HUES64 (cell line): ENCODE measurements at regions not wholly inside any gene's neighbourhood (a gene's known extent, or its start where the extent isn't known, plus 50 kb on each side); places are given as distances from the start of the nearest gene placed in this dataset.

Source experiments
- H3K27ac ChIP-seq: 2 replicates; pipeline ENCODE4 v1.7.0; 2013; ENCODE audit warnings: low read depth, low read length, inconsistent platforms
- H3K27me3 ChIP-seq: 2 replicates; pipeline ENCODE4 v1.6.1; 2013; ENCODE audit warnings: mild to moderate bottlenecking, low read length; ENCODE audit not compliant: insufficient read depth
- H3K36me3 ChIP-seq: 2 replicates; pipeline ENCODE4 v1.6.1; 2013; ENCODE audit warnings: mild to moderate bottlenecking, low read length; ENCODE audit not compliant: insufficient read depth
- H3K4me1 ChIP-seq: 2 replicates; pipeline ENCODE4 v1.6.1; 2013; ENCODE audit warnings: mild to moderate bottlenecking, low read length, moderate library complexity; ENCODE audit not compliant: insufficient read depth
- H3K4me3 ChIP-seq: 2 replicates; pipeline ENCODE4 v1.5.1; 2013; ENCODE audit warnings: mild to moderate bottlenecking, low read length, moderate library complexity
- H3K9ac ChIP-seq: 2 replicates; pipeline ENCODE4 v1.6.1; 2013; ENCODE audit warnings: mild to moderate bottlenecking, low read depth, low read length
- H3K9me3 ChIP-seq: 2 replicates; pipeline ENCODE4 v1.6.1; 2013; ENCODE audit warnings: low read depth, low read length; ENCODE audit not compliant: insufficient read depth
- WGBS: fragments of 150-250, 120-280 bp; methylation state at CpG from one replicate; pipeline ENCODE4 v1.1.7; 2013; ENCODE audit warnings: missing lambda C conversion rate; 5-methylcytosine and 5-hydroxymethylcytosine counted together

- no peaks in the 10 kb centered on the region for H3K36me3 ChIP-seq
- WGBS: 83% methylated on average over 2 of the region's 2 CpGs
- no peaks in the 10 kb centered on the region for H3K27me3 ChIP-seq
- peaks cover 11% of the 10 kb centered on the region for H3K4me1 ChIP-seq
- H3K27ac ChIP-seq: no peak overlapping the region
- no peak overlapping the region for H3K4me3 ChIP-seq
- H3K9me3 ChIP-seq: no peaks in the 10 kb centered on the region
- no peak overlapping the region for H3K9ac ChIP-seq
Measured at GRCh38 chr4:117801756-117802155, 232.5 kb upstream of the NDST3 start.

- no peaks in the 10 kb centered on the region for H3K9me3 ChIP-seq
- H3K4me1 ChIP-seq: peaks cover 29% of the 10 kb centered on the region
- H3K27me3 ChIP-seq: no peaks in the 10 kb centered on the region
- H3K27ac ChIP-seq: no peak overlapping the region
- H3K4me3 ChIP-seq: no peak overlapping the region
- no peak overlapping the region for H3K9ac ChIP-seq
- 100% methylated on average over 1 of the region's 1 CpG for WGBS
- no peaks in the 10 kb centered on the region for H3K36me3 ChIP-seq
Measured at GRCh38 chr4:117811731-117812130, 222.6 kb upstream of the NDST3 start.

DNA sequence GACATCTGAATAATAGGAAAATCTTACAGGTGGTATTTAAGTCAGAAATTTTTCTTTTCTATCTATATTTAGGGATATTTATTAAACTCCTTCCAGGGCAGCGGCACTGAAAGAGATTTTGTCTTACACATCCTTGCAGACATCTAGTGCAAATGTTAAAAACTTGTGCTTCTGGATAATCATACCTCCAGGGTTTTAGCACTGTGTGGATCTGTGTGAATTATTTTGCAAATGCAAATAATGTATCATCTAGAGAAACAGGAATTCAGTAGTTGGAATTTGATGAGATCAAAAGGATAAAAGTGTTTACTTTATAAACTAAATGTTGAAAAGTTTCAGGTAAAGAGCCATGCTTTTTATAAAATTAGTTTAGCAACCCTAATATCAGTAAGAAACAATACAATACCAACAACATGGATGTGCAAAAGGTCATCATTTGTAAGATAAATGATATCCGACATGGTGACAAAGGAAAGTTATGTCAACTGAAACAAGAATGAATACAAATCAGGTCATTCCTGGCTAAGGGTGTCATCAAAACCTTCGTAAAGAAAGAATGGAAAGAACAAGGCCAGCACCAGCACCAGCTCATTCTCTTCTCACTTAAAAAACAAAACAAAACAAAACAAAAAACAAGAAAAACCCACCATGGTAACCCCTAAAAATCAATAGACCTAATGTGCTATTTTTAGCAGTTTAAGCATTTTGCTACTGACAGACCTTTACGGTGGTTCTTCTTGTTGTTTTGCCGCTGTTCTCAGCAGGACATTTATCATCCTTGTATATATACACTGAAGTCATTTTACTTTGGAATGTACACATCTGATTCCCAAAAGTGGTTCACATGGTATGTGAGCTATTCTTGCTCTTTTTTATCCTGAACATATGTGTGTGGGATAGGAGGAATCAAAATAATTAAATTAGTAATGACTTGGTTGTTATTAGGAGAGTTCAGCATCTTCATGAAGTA is 219.7 kb upstream of the NDST3 start:
- no peaks in the 10 kb centered on the region for H3K36me3 ChIP-seq
- no peak overlapping the region for H3K9ac ChIP-seq
- no peaks in the 10 kb centered on the region; the same call in 1 of the 2 replicates for H3K27me3 ChIP-seq
- peaks cover 39% of the 10 kb centered on the region for H3K4me1 ChIP-seq
- H3K4me3 ChIP-seq: no peak overlapping the region
- H3K27ac ChIP-seq: no peak overlapping the region
- 74% methylated on average over 5 of the region's 5 CpGs for WGBS
- H3K9me3 ChIP-seq: no peaks in the 10 kb centered on the region

DNA sequence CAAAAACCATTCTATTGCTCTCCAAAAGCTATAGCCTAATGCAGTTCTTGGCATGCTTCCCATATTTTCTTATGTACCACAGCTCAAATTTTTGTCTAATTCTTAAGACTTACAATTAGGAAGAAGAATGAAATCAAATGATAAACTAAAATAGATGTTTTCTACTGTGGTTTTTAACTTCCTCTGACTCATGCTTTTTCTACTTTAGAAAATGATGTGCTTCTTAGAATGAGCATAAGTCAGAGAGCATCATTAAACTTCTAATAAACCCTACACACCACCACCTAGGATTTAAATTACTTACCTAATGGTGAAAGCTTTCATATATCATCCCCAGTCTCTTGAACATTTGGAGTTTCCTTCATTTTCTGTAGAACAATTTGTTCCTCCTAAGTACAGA is 217.0 kb upstream of the NDST3 start:
- Histone ChIP-seq H3K27me3 (no peaks in the 10 kb centered on the region; the same call in 1 of the 2 replicates), H3K9me3 (no peaks in the 10 kb centered on the region), H3K27ac (no peak overlapping the region), H3K4me3 (no peak overlapping the region), H3K9ac (no peak overlapping the region), H3K36me3 (no peaks in the 10 kb centered on the region), H3K4me1 (peaks cover 54% of the 10 kb centered on the region)

DNA sequence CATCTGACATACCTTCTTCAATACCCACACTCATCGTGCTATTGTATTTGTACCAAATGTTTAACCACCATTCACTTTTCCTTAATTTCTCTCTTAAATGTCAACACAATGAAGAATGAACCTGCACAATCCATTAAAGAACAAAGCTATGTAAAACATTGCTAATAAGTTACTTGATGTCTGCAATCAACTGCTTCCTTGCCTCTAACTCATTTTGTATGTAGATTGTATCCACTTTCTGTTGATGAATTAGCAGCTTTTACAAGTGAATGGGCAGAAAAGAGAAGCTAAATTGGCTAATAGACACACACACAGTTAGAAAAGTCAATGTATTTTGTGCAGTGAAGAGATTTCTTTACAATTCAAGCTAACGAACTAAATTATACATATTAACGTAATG is 212.5 kb upstream of the NDST3 start:
- H3K9ac ChIP-seq: no peak overlapping the region
- H3K27me3 ChIP-seq: no peaks in the 10 kb centered on the region; the same call in 1 of the 2 replicates
- H3K9me3 ChIP-seq: no peaks in the 10 kb centered on the region
- H3K27ac ChIP-seq: no peak overlapping the region
- WGBS: 38% methylated on average over 1 of the region's 3 CpGs
- H3K4me3 ChIP-seq: no peak overlapping the region
- no peaks in the 10 kb centered on the region for H3K36me3 ChIP-seq
- peaks cover 25% of the 10 kb centered on the region for H3K4me1 ChIP-seq

DNA sequence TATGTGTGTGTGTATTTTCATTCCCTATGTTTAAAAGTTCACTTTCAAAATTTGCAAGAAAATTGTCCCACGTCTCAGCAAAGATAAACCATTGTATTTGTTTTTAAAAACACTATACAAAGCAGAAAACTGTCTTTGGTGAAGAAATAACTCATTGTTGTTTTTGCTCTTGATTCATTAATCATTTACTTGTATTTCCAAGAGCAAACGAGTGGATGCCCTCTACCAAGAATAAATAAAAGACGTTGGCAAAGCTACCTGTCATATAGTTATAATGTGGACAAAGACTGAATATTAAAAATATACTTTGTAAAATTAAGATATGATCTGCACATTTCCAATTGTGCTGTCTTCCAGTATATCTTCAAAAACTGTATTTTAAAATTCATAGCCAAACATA is 210.9 kb upstream of the NDST3 start:
- no peaks in the 10 kb centered on the region; the same call in 1 of the 2 replicates for H3K27me3 ChIP-seq
- no peaks in the 10 kb centered on the region for H3K9me3 ChIP-seq
- H3K36me3 ChIP-seq: no peaks in the 10 kb centered on the region
- WGBS: no CpG with 5 or more reads among the region's 3 CpGs
- no peak overlapping the region for H3K9ac ChIP-seq
- H3K4me1 ChIP-seq: peaks cover 24% of the 10 kb centered on the region
- H3K4me3 ChIP-seq: no peak overlapping the region
- H3K27ac ChIP-seq: no peak overlapping the region

DNA sequence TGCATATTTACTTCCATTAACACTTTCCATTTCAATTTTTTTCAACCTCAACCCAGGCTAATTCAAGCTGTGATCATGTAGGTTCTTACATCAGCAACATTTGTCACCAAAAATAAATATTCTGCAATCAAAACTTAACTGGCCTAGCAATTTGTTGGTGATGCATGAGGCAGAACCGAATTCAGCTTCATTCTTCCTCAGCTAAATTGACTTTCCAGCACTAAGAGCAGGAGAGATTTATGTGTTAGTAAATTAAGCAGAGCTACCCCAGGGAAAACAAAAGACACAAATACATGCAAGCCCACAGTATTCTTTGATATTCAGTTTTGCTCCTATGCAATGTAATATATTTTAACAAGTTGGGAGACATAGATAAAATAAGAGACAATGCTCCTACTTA is 208.7 kb upstream of the NDST3 start:
- no peak overlapping the region for H3K9ac ChIP-seq
- WGBS: 88% methylated on average over 1 of the region's 1 CpG
- H3K9me3 ChIP-seq: no peaks in the 10 kb centered on the region

DNA sequence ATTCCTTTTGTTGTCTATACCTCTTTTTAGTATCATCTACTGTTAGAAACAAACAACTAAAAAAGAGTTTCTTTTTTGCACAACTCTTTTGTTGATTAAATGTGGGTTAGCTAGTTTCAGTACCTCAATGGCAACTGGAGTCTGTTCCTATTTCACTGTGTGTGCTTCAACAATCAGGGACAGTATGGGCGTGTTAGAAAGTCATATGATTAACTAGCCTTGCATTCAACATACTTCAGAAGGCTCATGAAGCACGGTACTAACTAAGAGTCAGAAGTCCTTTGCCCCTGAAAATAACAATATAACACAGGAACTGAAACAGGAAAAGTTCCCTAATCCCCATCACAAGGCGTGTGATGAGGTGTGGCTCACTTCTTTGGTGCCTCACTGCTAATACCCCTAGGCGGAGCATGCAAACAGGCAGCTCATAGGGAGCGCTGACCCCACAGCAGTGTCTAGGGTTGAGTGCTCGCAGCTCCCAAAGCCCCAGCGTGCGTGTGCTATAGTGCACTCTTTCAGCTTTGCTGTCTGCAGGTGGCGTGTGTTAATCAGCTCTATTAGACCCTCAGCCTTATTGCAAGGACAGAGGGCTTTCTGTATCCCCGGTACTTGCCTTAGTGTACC is 203.1 kb upstream of the NDST3 start:
- H3K9ac ChIP-seq: no peak overlapping the region
- H3K27me3 ChIP-seq: no peaks in the 10 kb centered on the region
- H3K9me3 ChIP-seq: no peaks in the 10 kb centered on the region
- H3K27ac ChIP-seq: no peak overlapping the region
- WGBS: 84% methylated on average over 10 of the region's 10 CpGs
- H3K4me3 ChIP-seq: no peak overlapping the region
- H3K4me1 ChIP-seq: no peaks in the 10 kb centered on the region
- no peaks in the 10 kb centered on the region for H3K36me3 ChIP-seq

More for the DNA sequence above, 208.7 kb upstream of the NDST3 start:
- H3K27me3 ChIP-seq: no peaks in the 10 kb centered on the region; the same call in 1 of the 2 replicates
- no peaks in the 10 kb centered on the region for H3K36me3 ChIP-seq
- no peak overlapping the region for H3K27ac ChIP-seq
- H3K4me1 ChIP-seq: peaks cover 15% of the 10 kb centered on the region; the same call in 1 of the 2 replicates
- H3K4me3 ChIP-seq: no peak overlapping the region

DNA sequence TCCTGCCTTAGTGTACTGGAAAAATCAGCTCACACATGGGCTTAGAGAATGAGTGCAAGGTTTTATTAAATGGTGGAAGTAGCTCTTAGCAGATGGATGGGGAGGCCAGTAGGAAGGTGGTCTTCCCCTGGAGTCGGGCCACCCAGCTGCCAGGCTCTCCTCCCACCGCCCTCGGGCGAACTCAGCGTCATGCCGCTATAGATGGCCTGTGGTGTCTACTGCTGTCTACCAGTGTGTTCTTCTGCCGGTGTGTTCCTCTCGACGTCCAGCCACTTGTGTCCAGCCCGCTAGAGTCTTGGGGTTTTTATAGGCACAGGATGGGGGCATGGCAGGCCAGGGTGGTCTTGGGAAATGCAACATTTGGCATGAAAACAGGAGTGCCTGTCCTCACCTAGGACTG is 198.7 kb upstream of the NDST3 start:
- H3K36me3 ChIP-seq: no peaks in the 10 kb centered on the region
- no peaks in the 10 kb centered on the region for H3K4me1 ChIP-seq
- 96% methylated on average over 10 of the region's 10 CpGs for WGBS
- no peak overlapping the region for H3K9ac ChIP-seq
- H3K4me3 ChIP-seq: no peak overlapping the region
- H3K27me3 ChIP-seq: no peaks in the 10 kb centered on the region
- no peaks in the 10 kb centered on the region for H3K9me3 ChIP-seq
- no peak overlapping the region for H3K27ac ChIP-seq

- Histone ChIP-seq H3K9me3 (no peaks in the 10 kb centered on the region), H3K4me3 (no peak overlapping the region), H3K27ac (no peak overlapping the region), H3K36me3 (no peaks in the 10 kb centered on the region), H3K27me3 (no peaks in the 10 kb centered on the region), H3K4me1 (peaks cover 3% of the 10 kb centered on the region; the same call in 1 of the 2 replicates), H3K9ac (no peak overlapping the region)
- WGBS: 86% methylated on average over 1 of the region's 1 CpG
Measured at GRCh38 chr4:117844594-117844993, 189.7 kb upstream of the NDST3 start.

GRCh38 chr4:117845270-117845669 is 189.0 kb upstream of the NDST3 start:
- no peaks in the 10 kb centered on the region for H3K9me3 ChIP-seq

More at GRCh38 chr4:117845270-117845669, 189.0 kb upstream of the NDST3 start:
- no peaks in the 10 kb centered on the region for H3K36me3 ChIP-seq
- 96% methylated on average over 1 of the region's 1 CpG for WGBS
- no peak overlapping the region for H3K9ac ChIP-seq
- no peaks in the 10 kb centered on the region for H3K27me3 ChIP-seq
- peaks cover 3% of the 10 kb centered on the region; the same call in 1 of the 2 replicates for H3K4me1 ChIP-seq
- H3K4me3 ChIP-seq: no peak overlapping the region
- no peak overlapping the region for H3K27ac ChIP-seq
